Right atrium auricular region (tissue), 2 donors: ENCODE measurements at regions not wholly inside any gene's neighbourhood (a gene's known extent, or its start where the extent isn't known, plus 50 kb on each side); places are given as distances from the start of the nearest gene placed in this dataset.

Source experiments
- DNase-seq: peaks from one replicate; pipeline ENCODE4 v3.0.0-alpha.2; 2019; ENCODE audit warnings: low spot score
- H3K27ac ChIP-seq, 2 donors: fragments of 200-600 bp; sonication (generic); 1 replicate in 1 of 2; 2 replicates in 1 of 2; pipeline ENCODE4 v1.5.1; 2016 to 2019
- H3K27me3 ChIP-seq, 2 donors: fragments of 200-600 bp; sonication (generic); one replicate each; pipeline versions ENCODE4 v1.5.1 to v1.6.0; 2017 to 2019
- H3K36me3 ChIP-seq: fragments of 200-600 bp; sonication (generic); one replicate; pipeline ENCODE4 v1.5.1; 2016
- H3K4me1 ChIP-seq, 2 donors: fragments of 200-600 bp; sonication (generic); one replicate each; pipeline versions ENCODE4 v1.5.1 to v1.6.0; 2017 to 2019
- H3K4me3 ChIP-seq, 2 donors: fragments of 200-600 bp; sonication (generic); 1 replicate in 1 of 2; 2 replicates in 1 of 2; pipeline ENCODE4 v1.5.1; 2017 to 2019; ENCODE audit warnings: mild to moderate bottlenecking in 1 of 2, moderate library complexity in 1 of 2
- H3K9me3 ChIP-seq, 2 donors: fragments of 200-600 bp; sonication (generic); one replicate each; pipeline ENCODE4 v1.5.1; 2019
- CTCF ChIP-seq, 2 donors: fragments of 200-600 bp; sonication (generic); IDR thresholded peaks; one replicate each; pipeline ENCODE4 v1.5.1; 2019; ENCODE audit warnings: antibody characterized with exemption in 2 of 2

GRCh38 chr4:10872833-10873517, 188.4 kb upstream of the CLNK start:
- Histone ChIP-seq H3K4me3 (no peak overlapping the region), H3K4me1 (no peaks in the 10 kb centered on the region), H3K36me3 (no peaks in the 10 kb centered on the region), H3K27me3 (no peaks in the 10 kb centered on the region), H3K27ac (no peak overlapping the region), H3K9me3 (no peaks in the 10 kb centered on the region)
- no peak for DNase-seq
- TF ChIP-seq CTCF (IDR thresholded peaks at IDR 0.05), result no peak

GRCh38 chr4:10866666-10867065, 182.1 kb upstream of the CLNK start:
- Histone ChIP-seq H3K27ac (no peak overlapping the region), H3K27me3 (no peaks in the 10 kb centered on the region), H3K4me1 (no peaks in the 10 kb centered on the region), H3K36me3 (no peaks in the 10 kb centered on the region), H3K4me3 (no peak overlapping the region), H3K9me3 (no peaks in the 10 kb centered on the region)
- DNase-seq, result no peak
- TF ChIP-seq CTCF (IDR thresholded peaks at IDR 0.05), result no peak

GRCh38 chr4:10861036-10861435, 176.5 kb upstream of the CLNK start:
- TF ChIP-seq CTCF (IDR thresholded peaks at IDR 0.05), result no peak
- no peaks in the 10 kb centered on the region for H3K4me1 ChIP-seq
- H3K27ac ChIP-seq, result no peak overlapping the region
- DNase-seq, result no peak
- H3K36me3 ChIP-seq, result no peaks in the 10 kb centered on the region
- H3K27me3 ChIP-seq, result no peaks in the 10 kb centered on the region
- H3K9me3 ChIP-seq, result peaks cover 0 to 12% of the 10 kb centered on the region in 2 donors
- no peak overlapping the region for H3K4me3 ChIP-seq

DNA sequence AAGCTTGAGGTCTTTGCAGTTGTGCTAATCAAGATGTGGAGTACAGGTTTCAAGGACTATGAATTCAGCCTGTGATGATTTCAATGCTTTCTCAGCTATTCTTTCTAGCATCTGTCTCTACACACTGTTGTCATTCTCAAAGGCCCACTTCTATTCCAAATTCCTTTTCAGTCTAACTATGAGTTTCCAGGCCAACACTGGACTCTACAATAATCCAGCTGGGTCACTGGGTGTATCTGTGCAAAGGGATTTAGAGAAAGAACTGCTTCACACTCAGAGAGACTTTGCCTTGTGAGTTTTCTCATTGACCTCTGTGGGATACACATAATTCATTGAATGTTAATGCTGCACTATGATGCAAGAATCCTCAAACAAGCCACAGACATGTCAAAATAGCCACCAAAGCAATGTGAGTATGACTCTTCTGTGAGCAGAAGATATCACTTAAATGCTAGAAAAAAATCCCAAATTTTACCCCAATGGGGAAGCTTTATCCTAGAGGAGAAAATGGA, 171.8 kb upstream of the CLNK start:
- Histone ChIP-seq H3K36me3 (no peaks in the 10 kb centered on the region), H3K27me3 (no peaks in the 10 kb centered on the region), H3K4me1 (no peaks in the 10 kb centered on the region), H3K27ac (no peak overlapping the region), H3K4me3 (no peak overlapping the region), H3K9me3 (peaks cover 0 to 12% of the 10 kb centered on the region in 2 donors)
- DNase-seq, result no peak
- no peak for TF ChIP-seq CTCF (IDR thresholded peaks at IDR 0.05)

GRCh38 chr4:10853196-10853595, 168.6 kb upstream of the CLNK start:
- Histone ChIP-seq H3K27me3 (no peaks in the 10 kb centered on the region), H3K4me1 (no peaks in the 10 kb centered on the region), H3K27ac (no peak overlapping the region), H3K36me3 (no peaks in the 10 kb centered on the region), H3K4me3 (no peak overlapping the region), H3K9me3 (peaks cover 0 to 9% of the 10 kb centered on the region in 2 donors)
- DNase-seq, result no peak
- no peak for TF ChIP-seq CTCF (IDR thresholded peaks at IDR 0.05)

DNA sequence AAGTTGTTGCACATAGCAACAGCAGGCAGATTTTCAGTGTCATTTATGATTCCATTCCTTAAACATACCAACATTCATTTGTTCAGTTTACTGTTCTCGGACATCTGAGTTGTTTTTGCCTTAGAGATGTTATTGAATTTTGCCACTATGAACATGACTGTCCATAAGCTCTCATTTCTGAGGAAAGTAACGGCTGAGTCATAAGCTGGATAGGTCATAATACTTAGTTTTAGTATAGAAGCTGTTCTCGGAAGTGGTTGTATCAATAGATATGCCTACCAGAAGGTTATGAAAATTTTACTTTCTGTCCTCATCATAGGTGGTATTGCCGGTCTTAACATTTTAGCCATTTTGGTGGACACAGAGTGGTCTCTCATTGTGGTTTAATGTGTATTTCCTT, 157.1 kb upstream of the CLNK start:
- no peaks in the 10 kb centered on the region for H3K9me3 ChIP-seq
- H3K27me3 ChIP-seq, result no peaks in the 10 kb centered on the region
- no peak for DNase-seq
- no peak for TF ChIP-seq CTCF (IDR thresholded peaks at IDR 0.05)
- H3K36me3 ChIP-seq, result no peaks in the 10 kb centered on the region
- H3K4me1 ChIP-seq, result no peaks in the 10 kb centered on the region
- no peak overlapping the region for H3K27ac ChIP-seq
- no peak overlapping the region for H3K4me3 ChIP-seq
